ENCODE measurements at regions not wholly inside any gene's neighbourhood (a gene's known extent, or its start where the extent isn't known, plus 50 kb on each side); places are given as distances from the start of the nearest gene placed in this dataset.

DNA sequence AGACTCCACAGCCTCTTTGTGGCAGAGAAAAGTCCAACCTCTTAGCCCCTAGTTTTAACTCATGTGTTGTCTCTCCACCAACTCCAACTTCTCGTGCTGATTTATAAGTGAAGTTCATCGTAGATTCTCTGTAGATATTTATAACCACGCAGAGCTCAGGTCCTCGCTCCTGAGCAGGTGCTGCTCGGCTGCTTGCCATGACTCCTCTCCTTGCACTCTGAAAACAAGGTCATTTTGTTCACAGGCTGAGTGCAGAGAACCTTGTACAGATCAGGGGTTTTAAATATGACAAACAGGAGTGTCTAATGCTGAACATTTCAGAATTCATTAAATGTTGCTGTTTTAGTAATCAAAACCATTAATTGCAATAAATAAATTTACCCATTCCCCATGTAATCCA lies 330.8 kb upstream of the GYPC start:
- TF ChIP-seq SUZ12 (IDR thresholded peaks at IDR 0.05; ENCODE audit: extremely low read depth, insufficient read depth, insufficient read length) = no peak
- TF ChIP-seq ZNF274 (IDR thresholded peaks at IDR 0.05; ENCODE audit: low read depth, low read length) = no peak
- no peak for TF ChIP-seq YY1 (IDR thresholded peaks at IDR 0.05; ENCODE audit: insufficient read depth, insufficient read length)
